ENCODE measurements at regions not wholly inside any gene's neighbourhood (a gene's known extent, or its start where the extent isn't known, plus 50 kb on each side); places are given as distances from the start of the nearest gene placed in this dataset.

DNA sequence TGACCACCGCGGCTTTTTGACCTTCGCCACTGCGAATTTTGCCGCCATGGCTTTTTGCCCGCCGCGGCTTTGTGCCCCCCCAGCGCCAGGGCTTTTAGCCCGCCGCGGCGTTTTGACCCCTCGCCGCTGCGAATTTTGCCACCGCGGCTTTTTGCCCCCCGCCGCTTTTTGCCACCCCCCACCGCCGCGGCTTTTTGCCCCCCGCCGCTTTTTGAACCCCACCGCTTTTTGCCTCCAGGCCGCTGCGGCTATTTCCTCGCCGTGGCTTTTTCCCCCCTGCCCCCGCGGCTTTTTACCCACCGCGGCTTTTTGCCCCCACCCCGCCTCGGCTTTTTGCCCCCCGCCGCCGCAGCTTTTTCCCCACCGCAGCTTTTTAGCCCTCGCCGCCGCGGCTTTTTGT lies 134.8 kb upstream of the TP53TG3C start:
- TF ChIP-seq GABPA (IDR thresholded peaks at IDR 0.05 in 1 of 2, conservative IDR thresholded peaks at IDR 0.05 in 1 of 2) (no peak), RAD21 (IDR thresholded peaks at IDR 0.05) (no peak), YY1 (IDR thresholded peaks at IDR 0.05) (no peak), JUND (IDR thresholded peaks at IDR 0.05) (no peak), EGR1 (IDR thresholded peaks at IDR 0.05; ENCODE audit: low read depth in 2 of 2) (no peak), TAF1 (conservative IDR thresholded peaks at IDR 0.05) (no peak), SP1 (IDR thresholded peaks at IDR 0.05) (no peak), HNF4G (IDR thresholded peaks at IDR 0.05) (no peak), RXRA (IDR thresholded peaks at IDR 0.05) (no peak)
- TF ChIP-seq, protein P1, sequence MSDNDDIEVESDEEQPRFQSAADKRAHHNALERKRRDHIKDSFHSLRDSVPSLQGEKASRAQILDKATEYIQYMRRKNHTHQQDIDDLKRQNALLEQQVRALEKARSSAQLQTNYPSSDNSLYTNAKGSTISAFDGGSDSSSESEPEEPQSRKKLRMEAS (IDR thresholded peaks at IDR 0.05): no peak
- TF ChIP-seq, protein P2, sequence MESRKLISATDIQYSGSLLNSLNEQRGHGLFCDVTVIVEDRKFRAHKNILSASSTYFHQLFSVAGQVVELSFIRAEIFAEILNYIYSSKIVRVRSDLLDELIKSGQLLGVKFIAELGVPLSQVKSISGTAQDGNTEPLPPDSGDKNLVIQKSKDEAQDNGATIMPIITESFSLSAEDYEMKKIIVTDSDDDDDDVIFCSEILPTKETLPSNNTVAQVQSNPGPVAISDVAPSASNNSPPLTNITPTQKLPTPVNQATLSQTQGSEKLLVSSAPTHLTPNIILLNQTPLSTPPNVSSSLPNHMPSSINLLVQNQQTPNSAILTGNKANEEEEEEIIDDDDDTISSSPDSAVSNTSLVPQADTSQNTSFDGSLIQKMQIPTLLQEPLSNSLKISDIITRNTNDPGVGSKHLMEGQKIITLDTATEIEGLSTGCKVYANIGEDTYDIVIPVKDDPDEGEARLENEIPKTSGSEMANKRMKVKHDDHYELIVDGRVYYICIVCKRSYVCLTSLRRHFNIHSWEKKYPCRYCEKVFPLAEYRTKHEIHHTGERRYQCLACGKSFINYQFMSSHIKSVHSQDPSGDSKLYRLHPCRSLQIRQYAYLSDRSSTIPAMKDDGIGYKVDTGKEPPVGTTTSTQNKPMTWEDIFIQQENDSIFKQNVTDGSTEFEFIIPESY (IDR thresholded peaks at IDR 0.05): no peak
- TF ChIP-seq, protein P3, sequence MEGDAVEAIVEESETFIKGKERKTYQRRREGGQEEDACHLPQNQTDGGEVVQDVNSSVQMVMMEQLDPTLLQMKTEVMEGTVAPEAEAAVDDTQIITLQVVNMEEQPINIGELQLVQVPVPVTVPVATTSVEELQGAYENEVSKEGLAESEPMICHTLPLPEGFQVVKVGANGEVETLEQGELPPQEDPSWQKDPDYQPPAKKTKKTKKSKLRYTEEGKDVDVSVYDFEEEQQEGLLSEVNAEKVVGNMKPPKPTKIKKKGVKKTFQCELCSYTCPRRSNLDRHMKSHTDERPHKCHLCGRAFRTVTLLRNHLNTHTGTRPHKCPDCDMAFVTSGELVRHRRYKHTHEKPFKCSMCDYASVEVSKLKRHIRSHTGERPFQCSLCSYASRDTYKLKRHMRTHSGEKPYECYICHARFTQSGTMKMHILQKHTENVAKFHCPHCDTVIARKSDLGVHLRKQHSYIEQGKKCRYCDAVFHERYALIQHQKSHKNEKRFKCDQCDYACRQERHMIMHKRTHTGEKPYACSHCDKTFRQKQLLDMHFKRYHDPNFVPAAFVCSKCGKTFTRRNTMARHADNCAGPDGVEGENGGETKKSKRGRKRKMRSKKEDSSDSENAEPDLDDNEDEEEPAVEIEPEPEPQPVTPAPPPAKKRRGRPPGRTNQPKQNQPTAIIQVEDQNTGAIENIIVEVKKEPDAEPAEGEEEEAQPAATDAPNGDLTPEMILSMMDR (IDR thresholded peaks at IDR 0.05; ENCODE audit: low read depth, low read length, missing input control): no peak
- TF ChIP-seq, protein P4, sequence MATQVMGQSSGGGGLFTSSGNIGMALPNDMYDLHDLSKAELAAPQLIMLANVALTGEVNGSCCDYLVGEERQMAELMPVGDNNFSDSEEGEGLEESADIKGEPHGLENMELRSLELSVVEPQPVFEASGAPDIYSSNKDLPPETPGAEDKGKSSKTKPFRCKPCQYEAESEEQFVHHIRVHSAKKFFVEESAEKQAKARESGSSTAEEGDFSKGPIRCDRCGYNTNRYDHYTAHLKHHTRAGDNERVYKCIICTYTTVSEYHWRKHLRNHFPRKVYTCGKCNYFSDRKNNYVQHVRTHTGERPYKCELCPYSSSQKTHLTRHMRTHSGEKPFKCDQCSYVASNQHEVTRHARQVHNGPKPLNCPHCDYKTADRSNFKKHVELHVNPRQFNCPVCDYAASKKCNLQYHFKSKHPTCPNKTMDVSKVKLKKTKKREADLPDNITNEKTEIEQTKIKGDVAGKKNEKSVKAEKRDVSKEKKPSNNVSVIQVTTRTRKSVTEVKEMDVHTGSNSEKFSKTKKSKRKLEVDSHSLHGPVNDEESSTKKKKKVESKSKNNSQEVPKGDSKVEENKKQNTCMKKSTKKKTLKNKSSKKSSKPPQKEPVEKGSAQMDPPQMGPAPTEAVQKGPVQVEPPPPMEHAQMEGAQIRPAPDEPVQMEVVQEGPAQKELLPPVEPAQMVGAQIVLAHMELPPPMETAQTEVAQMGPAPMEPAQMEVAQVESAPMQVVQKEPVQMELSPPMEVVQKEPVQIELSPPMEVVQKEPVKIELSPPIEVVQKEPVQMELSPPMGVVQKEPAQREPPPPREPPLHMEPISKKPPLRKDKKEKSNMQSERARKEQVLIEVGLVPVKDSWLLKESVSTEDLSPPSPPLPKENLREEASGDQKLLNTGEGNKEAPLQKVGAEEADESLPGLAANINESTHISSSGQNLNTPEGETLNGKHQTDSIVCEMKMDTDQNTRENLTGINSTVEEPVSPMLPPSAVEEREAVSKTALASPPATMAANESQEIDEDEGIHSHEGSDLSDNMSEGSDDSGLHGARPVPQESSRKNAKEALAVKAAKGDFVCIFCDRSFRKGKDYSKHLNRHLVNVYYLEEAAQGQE (IDR thresholded peaks at IDR 0.05): no peak
- TF ChIP-seq, protein P5, sequence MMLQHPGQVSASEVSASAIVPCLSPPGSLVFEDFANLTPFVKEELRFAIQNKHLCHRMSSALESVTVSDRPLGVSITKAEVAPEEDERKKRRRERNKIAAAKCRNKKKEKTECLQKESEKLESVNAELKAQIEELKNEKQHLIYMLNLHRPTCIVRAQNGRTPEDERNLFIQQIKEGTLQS (IDR thresholded peaks at IDR 0.05): no peak

All from liver (tissue), 3 donors.